ENCODE measurements at regions not wholly inside any gene's neighbourhood (a gene's known extent, or its start where the extent isn't known, plus 50 kb on each side); places are given as distances from the start of the nearest gene placed in this dataset.

DNA sequence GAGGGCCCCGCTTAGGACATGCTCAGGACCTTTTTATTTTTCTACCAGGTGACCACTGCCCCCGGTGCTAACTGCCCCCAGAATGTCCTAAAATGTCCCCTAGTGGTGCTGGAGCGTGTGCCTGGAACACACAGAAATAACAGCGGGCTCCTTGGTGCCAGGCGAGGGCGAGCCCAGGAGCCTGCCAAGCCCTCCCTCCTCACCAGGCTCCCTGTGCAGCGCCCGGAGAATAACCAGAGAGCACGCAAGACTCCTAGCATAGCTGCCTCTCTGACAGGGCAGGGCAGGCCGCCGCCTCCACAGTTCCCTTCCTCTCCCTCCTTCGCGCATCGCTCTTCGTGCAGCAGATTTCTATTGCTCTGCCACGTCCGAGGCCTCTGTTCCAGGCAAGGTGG, 84.3 kb upstream of the ZNF516 start:
- Mint-ChIP-seq H3K27me3 (ENCODE audit: low read depth) (peaks cover 13% of the 10 kb centered on the region), H3K9me3 (peaks cover 0 to 4% of the 10 kb centered on the region in 2 experiments; a peak in 2 of 5 replicates), H3K27ac (no peak overlapping the region), H3K4me1 (peaks cover 0 to 4% of the 10 kb centered on the region in 2 experiments; a peak in 2 of 4 replicates), H3K4me3 (no peak overlapping the region), H3K36me3 (ENCODE audit: insufficient read depth in 1 of 3, low read depth in 3 of 3) (no peaks in the 10 kb centered on the region; a peak in 1 of 7 replicates)
- Histone ChIP-seq H2BK15ac (ENCODE audit: low read depth, low read length) (no peak overlapping the region), H3K79me1 (ENCODE audit: insufficient read depth, low read depth, low read length, poor library complexity, severe bottlenecking) (no peaks in the 10 kb centered on the region), H3K9me3 (ENCODE audit: control insufficient read depth, low read depth, low read length) (no peaks in the 10 kb centered on the region), H4K5ac (ENCODE audit: insufficient read length, low read depth, low read length) (no peak overlapping the region), H2BK12ac (ENCODE audit: insufficient read length, low read depth, low read length) (no peak overlapping the region), H4K20me1 (ENCODE audit: control insufficient read depth, insufficient read depth, insufficient read length) (no peaks in the 10 kb centered on the region), H4K91ac (ENCODE audit: insufficient read length, low read depth, low read length) (no peak overlapping the region), H3K9ac (ENCODE audit: extremely low read depth, insufficient read length, low read length) (no peak overlapping the region), H3T11ph (ENCODE audit: low read length) (no peak overlapping the region), H2BK120ac (ENCODE audit: low read depth, low read length, poor library complexity, severe bottlenecking) (no peak overlapping the region), H3K4me1 (ENCODE audit: insufficient read depth, low read length) (no peaks in the 10 kb centered on the region; the same call in 1 of the 2 replicates), H3K79me2 (ENCODE audit: insufficient read depth, low read length) (no peaks in the 10 kb centered on the region), H2BK5ac (ENCODE audit: insufficient read length, low read length) (no peak overlapping the region), H3K4me2 (ENCODE audit: insufficient read depth, insufficient read length, low read length) (no peak overlapping the region), H3K23me2 (ENCODE audit: insufficient read length, low read depth, low read length, poor library complexity, severe bottlenecking) (no peaks in the 10 kb centered on the region), H3K56ac (ENCODE audit: insufficient read length, low read depth, low read length) (no peak overlapping the region), H4K8ac (replicated peaks; ENCODE audit: insufficient read length, low read depth, low read length) (no peak overlapping the region), H3K27me3 (ENCODE audit: insufficient read depth, low read length) (no peaks in the 10 kb centered on the region; the same call in 1 of the 2 replicates), H3K27ac (ENCODE audit: insufficient read length, low read depth, low read length) (no peak overlapping the region), H2AFZ (ENCODE audit: low read length) (no peak overlapping the region), H2AK5ac (ENCODE audit: insufficient read length, low read length) (no peak overlapping the region), H3K18ac (ENCODE audit: insufficient read length, low read depth, low read length) (no peak overlapping the region), H3K4ac (ENCODE audit: low read depth, low read length) (no peak overlapping the region), H3K14ac (ENCODE audit: insufficient read depth, low read length) (no peak overlapping the region), H3K23ac (ENCODE audit: insufficient read length, low read depth, low read length) (no peak overlapping the region), H2BK20ac (ENCODE audit: low read depth, low read length, poor library complexity, severe bottlenecking) (no peak overlapping the region)
- DNase-seq = no peak
- no CpG with 5 or more reads among the region's 17 CpGs for WGBS (ENCODE audit: extremely low coverage, insufficient read length, low lambda C conversion rate)
- TF ChIP-seq, protein P1, sequence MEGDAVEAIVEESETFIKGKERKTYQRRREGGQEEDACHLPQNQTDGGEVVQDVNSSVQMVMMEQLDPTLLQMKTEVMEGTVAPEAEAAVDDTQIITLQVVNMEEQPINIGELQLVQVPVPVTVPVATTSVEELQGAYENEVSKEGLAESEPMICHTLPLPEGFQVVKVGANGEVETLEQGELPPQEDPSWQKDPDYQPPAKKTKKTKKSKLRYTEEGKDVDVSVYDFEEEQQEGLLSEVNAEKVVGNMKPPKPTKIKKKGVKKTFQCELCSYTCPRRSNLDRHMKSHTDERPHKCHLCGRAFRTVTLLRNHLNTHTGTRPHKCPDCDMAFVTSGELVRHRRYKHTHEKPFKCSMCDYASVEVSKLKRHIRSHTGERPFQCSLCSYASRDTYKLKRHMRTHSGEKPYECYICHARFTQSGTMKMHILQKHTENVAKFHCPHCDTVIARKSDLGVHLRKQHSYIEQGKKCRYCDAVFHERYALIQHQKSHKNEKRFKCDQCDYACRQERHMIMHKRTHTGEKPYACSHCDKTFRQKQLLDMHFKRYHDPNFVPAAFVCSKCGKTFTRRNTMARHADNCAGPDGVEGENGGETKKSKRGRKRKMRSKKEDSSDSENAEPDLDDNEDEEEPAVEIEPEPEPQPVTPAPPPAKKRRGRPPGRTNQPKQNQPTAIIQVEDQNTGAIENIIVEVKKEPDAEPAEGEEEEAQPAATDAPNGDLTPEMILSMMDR (conservative IDR thresholded peaks at IDR 0.05) = no peak
